OCI-LY7 (cell line): ENCODE measurements at regions not wholly inside any gene's neighbourhood (a gene's known extent, or its start where the extent isn't known, plus 50 kb on each side); places are given as distances from the start of the nearest gene placed in this dataset.

ENCODE experiments used
- BruUV-seq: library from RNA; stranded (reverse); fragments of 400-500 nt; replicated peaks from 2 replicates; lab custom pipeline; 2021; lab: Mats Ljungman, UMichigan
- CTCF ChIA-PET: fragments of 300-600 bp; sonication (Branson Sonifier 250); formaldehyde crosslinking; loops from one replicate; lab custom pipeline; 2022; ENCODE audit warnings: antibody characterized with exemption; ENCODE audit not compliant: unreplicated experiment; lab: Charles Lee
- POLR2A ChIA-PET: fragments of 300-600 bp; sonication (Branson Sonifier 250); formaldehyde crosslinking; loops from one replicate; lab custom pipeline; 2022; ENCODE audit warnings: antibody characterized with exemption; lab: Charles Lee
- DNase-seq: peaks from one replicate; pipeline ENCODE4 v3.0.0-alpha.2; 2015; ENCODE audit warnings: low spot score
- H2AFZ ChIP-seq: fragments of 200-600 bp; sonication (generic), shearing (Covaris generic); 2 replicates; pipeline ENCODE4 v1.6.1; 2014; ENCODE audit warnings: mild to moderate bottlenecking, antibody characterized with exemption, low read length, moderate library complexity
- H3K27ac ChIP-seq: fragments of 200-600 bp; sonication (generic); 2 replicates; pipeline ENCODE4 v1.5.1; 2014; ENCODE audit warnings: mixed run types, low read depth, mild to moderate bottlenecking, moderate library complexity, low read length, inconsistent platforms; ENCODE audit not compliant: poor library complexity, severe bottlenecking
- H3K36me3 ChIP-seq: fragments of 200-600 bp; sonication (generic); 2 replicates; pipeline ENCODE4 v1.6.1; 2014; ENCODE audit warnings: mild to moderate bottlenecking, antibody characterized with exemption, low read length, moderate library complexity, mixed read lengths; ENCODE audit not compliant: insufficient read depth
- H3K4me1 ChIP-seq: fragments of 200-600 bp; sonication (generic); 2 replicates; pipeline ENCODE4 v1.5.1; 2014; ENCODE audit warnings: mild to moderate bottlenecking, low read length; ENCODE audit not compliant: insufficient read depth, poor library complexity, severe bottlenecking
- H3K4me2 ChIP-seq: fragments of 200-600 bp; sonication (generic); 2 replicates; pipeline ENCODE4 v1.6.1; 2014; ENCODE audit warnings: mild to moderate bottlenecking, low read length
- H3K4me3 ChIP-seq: fragments of 200-600 bp; sonication (generic); 2 replicates; pipeline ENCODE4 v1.5.1; 2014; ENCODE audit warnings: mild to moderate bottlenecking, low read depth, low read length; ENCODE audit not compliant: poor library complexity, severe bottlenecking
- H3K79me2 ChIP-seq: fragments of 200-600 bp; sonication (generic); 2 replicates; pipeline ENCODE4 v1.6.1; 2016; ENCODE audit warnings: low read depth, mild to moderate bottlenecking, low read length, moderate library complexity, mixed read lengths; ENCODE audit not compliant: insufficient read depth
- H3K9me2 ChIP-seq: fragments of 200-600 bp; sonication (generic); 2 replicates; pipeline ENCODE4 v1.6.1; 2016; ENCODE audit warnings: mild to moderate bottlenecking, low read length, mixed read lengths; ENCODE audit not compliant: insufficient read depth
- H3K9me3 ChIP-seq: fragments of 200-600 bp; sonication (generic); 2 replicates; pipeline ENCODE4 v1.6.1; 2014; ENCODE audit warnings: mild to moderate bottlenecking, mixed run types, low read length, mixed read lengths
- H4K20me1 ChIP-seq: fragments of 200-600 bp; sonication (generic); 2 replicates; pipeline ENCODE4 v1.6.1; 2014; ENCODE audit warnings: mild to moderate bottlenecking, antibody characterized with exemption, low read length, moderate library complexity, mixed read lengths; ENCODE audit not compliant: insufficient read depth
- CTCF ChIP-seq: fragments of 200-600 bp; sonication (generic); conservative IDR thresholded peaks from 2 replicates; pipeline ENCODE4 v1.5.1; 2014; ENCODE audit warnings: mild to moderate bottlenecking, antibody characterized with exemption, low read length, moderate library complexity, mixed read lengths
- EZH2phosphoT487 ChIP-seq: fragments of 200-600 bp; sonication (generic); IDR thresholded peaks from 2 replicates; pipeline ENCODE4 v1.6.1; 2018; ENCODE audit warnings: low read depth, borderline replicate concordance, mild to moderate bottlenecking, mixed run types, antibody characterized with exemption, low read length, moderate library complexity, mixed read lengths
- intact Hi-C: fragments of 100-400 bp; cut with micrococcal nuclease; formaldehyde crosslinking; loops from one replicate; pipeline ENCODE4 v1.10.0; 2022; ENCODE audit not compliant: unreplicated experiment

- CTCF ChIA-PET, result no interaction called here
- H2AFZ ChIP-seq, result no peak overlapping the region
- no peaks in the 10 kb centered on the region for H3K36me3 ChIP-seq
- H3K9me2 ChIP-seq, result no peaks in the 10 kb centered on the region
- TF ChIP-seq EZH2phosphoT487 (no peak), CTCF (no peak)
- DNase-seq, result no peak
- H3K4me1 ChIP-seq, result no peaks in the 10 kb centered on the region
- H3K4me3 ChIP-seq, result no peak overlapping the region
- H3K79me2 ChIP-seq, result no peaks in the 10 kb centered on the region
- H3K27ac ChIP-seq, result no peak overlapping the region
- POLR2A ChIA-PET, result no interaction called here
- no peaks in the 10 kb centered on the region for H3K9me3 ChIP-seq
- intact Hi-C loops, result no loop called here
- H4K20me1 ChIP-seq, result no peaks in the 10 kb centered on the region
- BruUV-seq, result no TSS peak
- no peak overlapping the region for H3K4me2 ChIP-seq
Observed at GRCh38 chr2:175827856-175828255, 174.2 kb downstream of the LNPK start.

GRCh38 chr2:175824243-175824642 lies 177.8 kb downstream of the LNPK start:
- H3K9me3 ChIP-seq, result no peaks in the 10 kb centered on the region
- no peaks in the 10 kb centered on the region for H3K36me3 ChIP-seq
- TF ChIP-seq CTCF (no peak), EZH2phosphoT487 (no peak)
- H3K27ac ChIP-seq, result no peak overlapping the region
- H2AFZ ChIP-seq, result no peak overlapping the region
- H4K20me1 ChIP-seq, result no peaks in the 10 kb centered on the region
- no peaks in the 10 kb centered on the region for H3K79me2 ChIP-seq
- H3K4me3 ChIP-seq, result no peak overlapping the region
- ChIA-PET POLR2A (interaction anchor here (1.1 kb wide), 1 partner anchor 93 kb away, joined by 3 read pairs; no protein-coding TSS in a partner anchor), CTCF (no interaction called here)
- DNase-seq, result no peak
- H3K9me2 ChIP-seq, result no peaks in the 10 kb centered on the region
- no peak overlapping the region for H3K4me2 ChIP-seq
- no TSS peak for BruUV-seq
- H3K4me1 ChIP-seq, result no peaks in the 10 kb centered on the region
- intact Hi-C loops, result no loop called here

GRCh38 chr2:175823707-175824073 lies 178.4 kb downstream of the LNPK start:
- Histone ChIP-seq H3K9me2 (no peaks in the 10 kb centered on the region), H3K79me2 (no peaks in the 10 kb centered on the region), H3K4me3 (no peak overlapping the region), H3K4me1 (no peaks in the 10 kb centered on the region), H3K9me3 (no peaks in the 10 kb centered on the region), H2AFZ (no peak overlapping the region), H3K4me2 (no peak overlapping the region), H4K20me1 (no peaks in the 10 kb centered on the region), H3K36me3 (no peaks in the 10 kb centered on the region), H3K27ac (no peak overlapping the region)
- no peak for DNase-seq
- intact Hi-C loops, result no loop called here
- ChIA-PET CTCF (no interaction called here), POLR2A (interaction anchor here (1.1 kb wide), 1 partner anchor 94 kb away, joined by 3 read pairs; no protein-coding TSS in a partner anchor)
- no TSS peak for BruUV-seq
- TF ChIP-seq EZH2phosphoT487, result no peak
